HepG2 (cell line): ENCODE measurements at regions not wholly inside any gene's neighbourhood (a gene's known extent, or its start where the extent isn't known, plus 50 kb on each side); places are given as distances from the start of the nearest gene placed in this dataset.

ENCODE experiments used
- BRCA1 ChIP-seq: sonication (generic); formaldehyde crosslinking; IDR thresholded peaks from 2 replicates; pipeline ENCODE4 v1.4.0; 2020; ENCODE audit warnings: missing genetic modification reagents
- POLR2A ChIP-seq, 2 experiments: IDR thresholded peaks; 2 replicates each; pipeline ENCODE4 v1.6.1; 2011; ENCODE audit warnings: low read depth in 2 of 2, low read length in 2 of 2, mild to moderate bottlenecking in 1 of 2, moderate library complexity in 1 of 2; ENCODE audit not compliant: insufficient read depth in 1 of 2
- RAD51 ChIP-seq: fragments of 450-650 bp; IDR thresholded peaks from 2 replicates; pipeline ENCODE4 v1.6.1; 2016; ENCODE audit warnings: borderline replicate concordance
- ZNF3 ChIP-seq: IDR thresholded peaks from 2 replicates; pipeline ENCODE4 v1.7.0; 2017; ENCODE audit warnings: inconsistent platforms
- TF ChIP-seq, protein P1 (sequence below): sonication (generic); formaldehyde crosslinking; IDR thresholded peaks from 2 replicates; pipeline ENCODE4 v1.5.0; 2020; ENCODE audit warnings: mild to moderate bottlenecking, missing genetic modification reagents, moderate library complexity

DNA sequence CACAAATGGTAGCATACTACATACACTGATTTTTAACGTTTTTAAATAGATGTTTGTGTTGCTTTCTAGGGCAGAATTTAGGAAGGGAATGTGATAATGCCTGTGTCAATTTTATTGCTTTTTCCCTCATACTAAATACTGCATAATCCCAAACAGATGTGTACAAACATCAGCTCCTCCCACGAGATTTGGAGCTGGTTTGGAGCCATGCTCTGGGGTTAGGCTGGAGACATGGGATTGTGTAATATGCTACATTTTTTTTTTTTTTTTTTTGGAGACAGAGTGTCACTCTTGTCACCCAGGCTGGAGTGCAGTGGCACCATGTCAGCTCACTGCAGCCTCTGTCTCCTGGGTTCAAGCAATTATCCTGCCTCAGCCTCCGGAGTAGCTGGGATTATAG is 80.1 kb downstream of the EBLN2 start:
- TF ChIP-seq POLR2A (IDR thresholded peaks at IDR 0.05; ENCODE audit: insufficient read depth in 1 of 2, low read depth in 2 of 2, low read length in 2 of 2) (no peak), BRCA1 (no peak), ZNF3 (no peak), RAD51 (no peak)
- TF ChIP-seq, protein P1, sequence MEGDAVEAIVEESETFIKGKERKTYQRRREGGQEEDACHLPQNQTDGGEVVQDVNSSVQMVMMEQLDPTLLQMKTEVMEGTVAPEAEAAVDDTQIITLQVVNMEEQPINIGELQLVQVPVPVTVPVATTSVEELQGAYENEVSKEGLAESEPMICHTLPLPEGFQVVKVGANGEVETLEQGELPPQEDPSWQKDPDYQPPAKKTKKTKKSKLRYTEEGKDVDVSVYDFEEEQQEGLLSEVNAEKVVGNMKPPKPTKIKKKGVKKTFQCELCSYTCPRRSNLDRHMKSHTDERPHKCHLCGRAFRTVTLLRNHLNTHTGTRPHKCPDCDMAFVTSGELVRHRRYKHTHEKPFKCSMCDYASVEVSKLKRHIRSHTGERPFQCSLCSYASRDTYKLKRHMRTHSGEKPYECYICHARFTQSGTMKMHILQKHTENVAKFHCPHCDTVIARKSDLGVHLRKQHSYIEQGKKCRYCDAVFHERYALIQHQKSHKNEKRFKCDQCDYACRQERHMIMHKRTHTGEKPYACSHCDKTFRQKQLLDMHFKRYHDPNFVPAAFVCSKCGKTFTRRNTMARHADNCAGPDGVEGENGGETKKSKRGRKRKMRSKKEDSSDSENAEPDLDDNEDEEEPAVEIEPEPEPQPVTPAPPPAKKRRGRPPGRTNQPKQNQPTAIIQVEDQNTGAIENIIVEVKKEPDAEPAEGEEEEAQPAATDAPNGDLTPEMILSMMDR: no peak
